ENCODE measurements at regions not wholly inside any gene's neighbourhood (a gene's known extent, or its start where the extent isn't known, plus 50 kb on each side); places are given as distances from the start of the nearest gene placed in this dataset.

DNA sequence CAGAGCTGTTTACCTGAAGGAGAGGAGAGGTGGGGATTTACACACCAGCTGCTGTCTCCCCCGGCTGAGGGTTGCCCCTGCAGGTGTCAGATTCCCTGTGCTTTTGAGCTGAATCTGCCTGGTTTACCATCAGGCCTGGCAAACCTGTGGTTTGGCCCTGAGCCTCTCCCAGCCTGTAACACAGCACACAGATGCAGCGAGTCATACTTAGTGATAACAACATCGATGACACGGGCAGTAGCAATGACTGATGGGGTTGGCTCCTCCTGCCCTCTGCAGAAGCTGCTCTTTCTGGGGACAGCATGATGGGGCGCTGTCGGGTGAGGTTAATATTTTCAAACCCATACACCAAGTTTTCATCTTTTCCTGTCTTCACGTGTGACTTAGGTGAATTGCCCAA is 380.0 kb upstream of the B3GAT1 start:
- no peak for DNase-seq

DNA sequence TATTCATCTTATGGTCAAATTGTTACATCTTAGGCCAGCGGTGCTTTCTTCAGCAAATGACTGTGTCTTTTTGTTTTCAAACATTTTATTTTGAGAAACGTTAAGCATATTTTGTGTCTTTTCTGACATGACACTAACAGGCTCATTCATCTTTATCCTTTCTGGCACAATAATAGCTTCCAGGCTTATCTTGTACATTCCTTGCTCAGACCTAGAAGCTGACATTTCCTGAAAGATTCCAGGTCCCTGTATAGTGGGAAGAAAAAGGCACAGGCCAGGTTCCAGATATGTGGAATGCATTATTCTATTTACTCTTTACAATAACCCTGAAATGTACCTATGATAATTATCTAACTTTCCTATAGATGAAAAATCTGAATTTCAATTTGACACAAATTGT is 379.1 kb upstream of the B3GAT1 start:
- DNase-seq: no peak

DNA sequence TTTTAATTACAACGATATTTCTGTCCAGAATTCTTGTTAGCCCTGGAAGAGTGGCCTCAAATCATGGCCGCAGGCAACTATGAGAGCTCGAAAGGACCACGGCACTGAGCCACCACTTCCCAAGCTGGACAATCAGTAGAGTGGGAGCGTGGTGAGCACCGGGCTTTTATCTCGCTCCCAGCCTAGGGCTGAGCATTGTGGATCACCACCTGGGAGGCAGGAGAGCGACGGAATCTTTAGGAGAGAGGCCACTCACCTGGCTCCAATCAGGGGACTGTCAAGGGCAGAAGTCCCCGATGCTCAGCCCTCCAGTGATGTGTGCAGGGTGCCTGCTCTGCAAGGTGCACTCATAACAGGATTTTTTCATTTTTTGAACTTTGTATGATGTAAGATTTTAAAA is 377.1 kb upstream of the B3GAT1 start:
- no peak for DNase-seq

DNA sequence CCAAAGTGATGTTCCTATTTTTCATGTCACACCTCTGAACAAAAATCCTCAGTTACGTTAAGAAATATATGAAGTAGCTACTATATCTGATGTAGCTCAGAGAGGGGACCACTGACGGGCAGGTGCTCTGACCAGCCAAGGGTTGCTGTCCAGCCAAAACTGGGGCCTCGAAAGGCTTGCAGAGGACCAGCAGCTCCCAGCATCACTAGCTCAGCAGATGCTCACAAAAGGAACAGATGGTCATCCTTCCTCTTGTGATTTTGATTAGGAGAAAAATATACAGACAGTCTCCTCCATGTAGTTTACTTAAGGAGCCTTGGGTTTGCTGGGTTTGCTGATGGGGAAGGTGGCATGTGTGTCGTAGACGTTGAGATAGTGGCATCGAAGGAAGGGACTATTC is 374.6 kb upstream of the B3GAT1 start:
- no peak for DNase-seq

DNA sequence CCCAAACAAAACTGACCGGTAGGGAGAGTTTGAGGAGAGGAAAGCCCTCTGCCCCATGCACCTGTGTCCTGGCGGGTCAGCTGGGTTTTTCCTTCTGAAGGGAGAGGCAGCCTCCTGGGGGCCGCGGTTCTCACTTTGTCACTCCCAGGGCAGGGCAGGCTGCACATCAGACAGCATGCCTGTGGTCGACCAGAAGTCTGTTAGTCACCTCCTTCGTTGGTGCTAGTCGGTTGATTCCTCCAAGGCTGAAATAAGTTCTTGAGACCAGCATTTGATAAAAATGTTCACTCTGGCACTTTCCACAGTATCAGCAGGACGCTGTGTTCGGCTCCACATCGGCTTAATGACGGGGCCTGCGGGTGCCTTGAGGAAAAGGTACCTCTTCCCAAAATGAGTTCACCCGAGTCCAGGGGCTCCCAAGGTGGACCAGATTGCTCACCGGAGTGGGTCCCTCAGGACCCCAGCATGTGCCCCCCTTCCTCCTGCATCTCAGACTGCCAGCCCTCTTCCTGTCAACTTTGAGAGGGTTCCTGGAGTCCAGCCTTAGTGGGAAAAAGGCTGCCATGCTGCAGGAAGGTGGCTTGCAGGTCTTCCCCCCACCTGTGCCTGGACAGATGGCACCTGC is 373.7 kb upstream of the B3GAT1 start:
- no peak for DNase-seq

DNA sequence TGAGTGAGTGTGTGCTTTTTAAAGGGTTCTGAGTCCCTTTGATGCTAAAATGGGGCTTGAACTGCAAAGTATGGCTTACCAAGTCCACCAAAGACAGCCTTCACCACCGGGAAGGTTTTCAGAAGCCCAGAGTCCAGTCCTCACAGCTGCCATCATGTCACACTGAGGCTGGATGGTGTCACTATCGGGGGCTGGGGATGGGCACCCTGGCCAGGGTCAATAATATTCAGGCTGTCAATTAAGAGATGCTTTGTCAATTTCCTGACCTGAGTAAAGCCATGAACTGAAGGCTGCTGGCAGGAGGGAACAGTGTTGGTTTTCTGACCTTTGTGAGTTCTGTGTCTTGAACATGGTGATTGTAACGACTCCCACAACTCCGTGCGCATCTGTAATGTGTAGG is 373.0 kb upstream of the B3GAT1 start:
- no peak for DNase-seq

DNA sequence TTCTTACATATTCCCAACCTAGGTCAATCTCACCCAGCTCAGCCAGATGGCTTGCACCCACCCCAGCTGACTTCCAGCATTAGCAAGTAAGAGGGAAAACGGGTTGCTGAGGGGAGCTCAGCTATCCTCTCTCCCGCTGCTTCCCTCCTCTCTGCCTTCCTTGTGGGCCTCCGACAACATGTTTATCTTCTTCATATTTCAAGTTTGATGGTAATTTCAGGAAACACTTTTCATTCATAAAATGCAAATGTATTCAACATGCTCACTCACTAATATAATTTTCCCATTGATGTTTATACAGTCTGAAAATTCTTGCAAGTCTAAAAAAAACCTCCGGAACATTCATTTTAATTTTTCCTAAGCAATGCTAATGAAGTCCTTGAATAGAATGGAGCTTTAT is 372.5 kb upstream of the B3GAT1 start:
- DNase-seq: no peak

DNA sequence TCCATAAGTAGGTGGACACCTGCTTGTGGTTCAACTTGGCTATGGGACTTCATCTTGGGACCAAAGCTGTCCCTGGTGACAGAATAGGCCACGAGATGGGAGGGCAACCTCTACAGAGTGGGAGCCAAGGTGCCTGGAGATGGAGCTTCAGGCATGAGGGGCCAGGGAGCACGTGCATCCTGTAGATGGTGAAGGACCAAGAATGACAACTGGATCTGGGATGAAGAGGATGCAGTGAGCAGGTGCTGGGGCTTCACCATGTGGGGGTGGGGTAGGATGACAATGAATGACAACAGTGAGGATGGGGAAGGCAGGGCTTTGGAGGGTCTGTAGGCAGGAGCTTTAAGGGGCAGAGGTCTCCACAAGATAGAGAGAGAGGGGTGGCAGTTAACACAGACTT is 372.0 kb upstream of the B3GAT1 start:
- no peak for DNase-seq

DNA sequence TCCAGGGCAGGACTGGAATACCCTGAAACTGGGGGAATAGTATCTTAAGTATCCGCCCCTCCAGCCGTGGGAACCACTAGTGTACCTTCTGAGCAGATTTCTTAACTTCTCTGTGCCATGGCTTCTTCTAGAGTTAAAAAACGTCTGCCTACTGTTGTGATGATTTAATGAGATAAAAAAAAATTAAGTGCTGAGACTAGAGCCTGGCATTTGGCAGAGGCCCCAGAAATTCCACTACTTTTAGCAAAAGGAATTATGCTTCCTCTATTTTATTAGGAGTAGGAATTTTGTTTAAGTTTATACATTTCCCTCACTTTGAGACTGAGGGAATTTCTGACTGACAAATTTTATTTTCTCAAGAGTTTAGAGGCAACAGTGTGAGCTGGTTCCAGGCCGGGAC is 371.2 kb upstream of the B3GAT1 start:
- no peak for DNase-seq

DNA sequence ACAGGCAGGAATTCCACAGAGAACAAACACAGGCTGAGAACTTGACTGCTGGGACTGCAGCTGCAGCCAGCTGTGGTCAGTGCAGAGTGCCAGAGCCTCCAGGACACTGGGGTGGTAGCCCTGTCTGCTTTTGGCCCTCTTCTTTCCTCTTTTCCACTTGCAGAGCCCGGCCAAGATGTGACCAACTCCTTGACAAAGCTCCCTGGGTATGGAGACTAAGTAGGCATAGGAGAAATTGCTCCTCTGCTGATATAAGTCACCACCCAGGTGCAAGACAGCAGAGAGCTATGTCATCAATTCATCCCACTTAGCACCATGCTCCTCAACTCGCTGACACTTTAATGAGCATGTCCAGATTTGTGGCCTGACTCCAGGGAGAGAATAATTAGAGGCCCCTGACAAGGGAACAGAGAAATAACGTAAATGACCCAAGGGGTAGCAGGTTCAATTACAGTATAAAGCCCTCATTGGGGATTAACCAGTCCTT is 369.4 kb upstream of the B3GAT1 start:
- no peak for DNase-seq

DNA sequence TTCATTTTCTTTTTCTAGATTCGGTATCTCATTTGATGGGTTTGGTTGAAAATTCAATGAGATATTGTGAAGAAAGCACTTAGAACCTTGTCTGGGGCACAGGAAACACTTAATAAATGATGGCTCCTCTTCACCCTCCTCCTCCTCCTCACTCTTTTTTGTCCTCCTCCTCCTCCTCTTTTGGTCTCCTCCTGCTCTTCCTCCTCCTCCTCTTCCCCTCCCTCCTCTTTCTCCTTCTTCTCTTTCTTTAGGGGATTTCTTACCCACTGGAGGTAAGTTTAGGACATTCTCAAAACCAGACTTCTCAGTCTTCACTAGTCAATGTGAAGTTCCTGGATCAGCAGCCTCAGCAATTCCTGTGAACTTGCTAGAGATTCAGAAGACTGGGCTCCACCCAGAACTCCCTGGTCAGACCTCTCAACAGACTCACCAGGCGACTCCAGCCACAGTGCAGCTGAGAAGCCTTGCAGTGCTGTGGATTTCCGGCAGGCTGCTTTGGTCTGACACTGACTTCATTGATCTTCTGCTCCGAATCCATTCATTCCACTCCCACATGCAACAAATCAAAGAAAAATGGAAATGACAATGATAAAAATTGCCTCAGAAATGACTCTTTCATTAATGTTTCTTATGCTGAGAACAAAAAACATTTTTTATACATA is 368.6 kb upstream of the B3GAT1 start:
- no peak for DNase-seq

DNA sequence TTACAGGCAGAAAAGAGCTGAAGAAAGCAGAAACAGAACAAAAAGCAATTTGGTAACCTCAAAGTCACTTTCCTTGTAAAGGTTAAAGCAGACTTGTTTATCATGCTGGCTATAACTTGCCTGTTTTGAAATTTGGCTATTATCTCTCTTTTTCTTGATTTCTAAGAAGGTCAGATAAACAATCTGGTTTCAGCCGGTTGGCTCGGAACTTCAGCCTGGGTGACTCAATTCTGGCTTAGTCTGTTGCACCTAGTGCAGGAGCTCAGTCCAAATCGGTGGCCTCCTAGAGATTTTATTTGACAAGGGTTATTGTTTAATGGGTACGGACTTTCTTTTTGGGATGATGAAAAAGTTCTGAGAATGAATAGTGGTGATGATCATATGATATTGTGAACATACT is 367.1 kb upstream of the B3GAT1 start:
- no peak for DNase-seq

DNA sequence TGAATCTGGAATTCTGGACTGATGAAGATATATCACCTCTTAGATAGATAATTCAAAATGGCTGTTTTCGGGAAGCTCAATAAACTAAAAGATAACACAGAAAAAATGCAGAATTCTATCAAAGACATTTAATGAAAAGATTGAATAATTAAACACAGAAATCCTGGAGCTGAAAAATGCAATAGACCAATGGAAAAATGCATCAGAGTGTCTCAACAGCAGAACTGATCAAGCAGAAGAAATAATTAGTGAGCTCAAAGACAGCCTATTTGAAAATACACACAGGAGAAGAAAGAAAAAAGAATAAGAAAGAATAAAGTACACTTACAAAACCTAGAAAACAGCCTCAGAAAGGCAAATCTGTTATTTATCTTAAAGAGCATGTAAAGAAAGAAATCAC is 356.4 kb upstream of the B3GAT1 start:
- no peak for DNase-seq

DNA sequence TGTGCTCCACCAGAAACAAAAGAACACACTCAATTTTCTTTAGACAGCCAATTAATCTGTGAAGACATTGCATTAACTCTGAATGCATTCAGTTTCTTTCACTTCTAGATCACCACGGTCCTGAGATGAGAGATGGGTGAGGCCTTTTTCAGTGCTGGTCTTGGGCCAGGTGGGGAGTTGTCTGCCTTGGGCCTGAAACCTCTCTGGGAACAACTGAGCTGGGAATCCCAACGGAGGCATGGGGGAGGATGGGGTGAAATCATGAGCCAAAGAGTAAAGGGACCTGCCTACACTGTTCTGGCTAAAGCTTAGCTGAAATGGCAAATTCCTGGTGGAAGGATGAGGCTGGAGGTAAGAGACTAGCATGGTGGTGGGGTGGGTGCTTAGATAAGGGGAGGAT is 353.5 kb upstream of the B3GAT1 start:
- no peak for DNase-seq

DNA sequence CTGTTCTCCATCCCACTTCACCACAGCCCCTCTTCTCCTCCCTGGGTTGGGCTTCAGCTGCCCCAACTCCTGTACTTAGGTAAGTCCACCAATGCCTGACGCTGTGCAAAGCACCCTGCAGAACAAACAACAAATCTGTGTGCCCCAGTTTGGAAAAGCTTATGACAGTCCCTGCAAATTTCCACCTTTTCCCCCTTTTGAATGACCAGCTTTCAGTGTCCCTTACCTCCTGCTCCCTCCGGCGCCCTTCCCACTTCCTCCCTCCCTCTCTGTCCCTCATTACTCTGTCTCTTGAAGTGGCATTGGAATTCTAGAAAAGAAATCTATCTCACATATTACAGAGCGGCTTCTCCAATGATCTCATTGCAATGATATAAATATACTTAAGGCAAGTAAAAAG is 352.9 kb upstream of the B3GAT1 start:
- no peak for DNase-seq

DNA sequence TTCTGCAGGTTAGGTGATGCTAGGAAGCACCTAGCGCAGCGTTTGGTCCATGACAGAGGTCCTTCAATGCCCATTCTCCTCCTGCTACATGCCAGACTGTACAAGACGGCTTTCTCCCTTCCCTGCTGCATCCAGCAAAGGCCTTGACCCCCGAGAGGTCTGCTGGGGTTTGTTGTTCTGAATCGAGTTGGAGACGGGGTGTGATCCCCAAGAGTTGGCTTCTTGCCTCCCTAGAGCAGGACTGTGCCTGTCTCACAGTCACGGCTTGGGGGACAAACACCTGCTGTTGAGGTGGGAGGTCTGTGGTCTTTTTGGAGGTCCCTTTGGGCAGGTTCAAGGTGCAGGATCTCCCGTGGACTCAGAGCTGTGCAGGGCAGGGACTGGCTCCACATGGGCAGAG is 352.3 kb upstream of the B3GAT1 start:
- DNase-seq: no peak

DNA sequence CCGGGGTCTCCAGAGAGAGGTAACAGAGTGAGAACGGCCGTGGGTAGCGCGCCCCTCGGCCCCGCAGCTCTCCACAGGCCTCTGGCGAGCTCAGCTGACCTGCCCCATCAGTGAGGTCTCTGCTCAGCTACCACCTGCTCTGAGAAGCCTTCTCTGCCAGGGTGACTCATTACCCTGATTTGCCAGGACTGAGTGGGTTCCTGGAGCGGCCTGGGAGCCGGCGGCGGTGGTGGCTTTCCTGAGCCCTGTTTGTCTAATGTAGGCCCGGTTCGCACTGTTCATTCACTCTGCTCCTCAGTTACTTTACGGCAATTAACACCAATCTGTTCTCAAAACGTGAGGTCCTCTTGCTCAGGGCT is 351.0 kb upstream of the B3GAT1 start:
- no peak for DNase-seq

DNA sequence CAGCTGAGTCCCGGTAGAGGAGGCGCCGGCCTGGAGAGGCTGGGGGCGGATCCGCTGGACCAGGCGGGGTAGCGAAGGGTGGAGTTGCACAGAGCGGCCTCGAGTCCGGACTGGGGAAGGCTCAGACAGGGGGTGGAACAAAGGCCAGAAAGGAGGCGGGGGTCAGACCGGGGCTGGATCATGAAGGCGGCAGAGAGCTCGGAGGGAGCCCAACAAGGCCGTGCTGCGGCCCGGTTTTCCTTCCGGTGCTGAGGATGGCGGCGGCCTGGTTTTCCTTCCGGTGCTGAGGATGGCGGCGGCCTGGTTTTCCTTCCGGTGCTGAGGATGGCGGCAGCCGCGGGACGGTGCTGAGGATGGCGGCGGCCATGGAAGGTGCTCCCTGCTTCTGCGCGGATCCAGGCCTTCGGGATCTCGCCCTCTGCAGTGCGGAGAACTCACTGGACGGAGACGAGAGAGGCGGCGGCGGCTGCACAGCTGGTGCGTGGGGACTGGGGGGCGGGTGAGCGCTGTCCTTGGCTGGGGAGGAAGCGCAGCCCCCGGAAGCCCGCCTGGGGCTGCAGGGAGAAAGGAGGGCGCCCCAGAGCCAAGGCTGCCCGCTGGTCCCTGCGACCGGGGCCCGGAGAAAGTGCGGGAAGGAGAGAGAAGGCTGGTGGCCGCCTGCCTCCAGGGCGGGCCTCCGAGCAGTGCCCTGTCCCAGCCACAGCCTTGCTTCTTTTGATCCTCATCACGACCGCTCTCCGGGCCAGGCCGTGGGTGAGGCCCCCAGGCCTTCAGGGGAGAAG is 350.4 kb upstream of the B3GAT1 start:
- no peak for DNase-seq

DNA sequence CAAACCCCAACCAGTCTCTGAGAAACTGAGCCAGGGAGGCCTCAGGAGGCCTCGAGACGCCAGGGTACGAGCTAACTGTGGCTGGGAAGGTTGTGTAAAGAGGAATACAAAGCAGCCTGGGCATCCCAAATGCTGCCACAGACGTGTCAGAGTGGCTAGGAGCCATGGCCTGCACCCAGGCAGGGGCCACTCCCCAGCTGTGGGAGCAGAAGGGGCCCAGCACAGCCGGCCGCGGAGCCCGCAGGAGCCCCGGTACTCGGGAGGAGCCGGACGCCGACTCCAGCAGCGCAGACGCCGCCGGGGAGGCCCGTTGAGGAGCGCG is 349.8 kb upstream of the B3GAT1 start:
- no peak for DNase-seq

DNA sequence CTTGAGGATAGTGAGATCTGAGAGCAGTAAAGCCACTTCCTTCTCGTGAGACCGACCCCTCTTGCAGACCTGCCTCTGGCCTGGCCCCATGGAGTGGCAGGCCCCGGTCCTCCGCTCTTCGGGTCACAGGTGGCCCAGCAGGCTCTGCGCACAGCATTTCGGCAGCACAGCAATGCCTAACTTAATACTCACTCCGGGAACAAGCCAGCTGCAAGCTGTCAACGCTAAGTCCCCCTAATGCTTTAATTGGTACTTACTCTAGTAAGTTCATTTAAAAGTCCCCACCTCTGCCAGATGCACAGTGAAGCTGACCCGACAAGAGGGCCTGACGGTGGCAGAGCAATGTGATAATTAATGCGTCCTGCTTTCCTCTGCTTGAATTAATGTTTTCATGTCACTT is 349.3 kb upstream of the B3GAT1 start:
- no peak for DNase-seq

DNA sequence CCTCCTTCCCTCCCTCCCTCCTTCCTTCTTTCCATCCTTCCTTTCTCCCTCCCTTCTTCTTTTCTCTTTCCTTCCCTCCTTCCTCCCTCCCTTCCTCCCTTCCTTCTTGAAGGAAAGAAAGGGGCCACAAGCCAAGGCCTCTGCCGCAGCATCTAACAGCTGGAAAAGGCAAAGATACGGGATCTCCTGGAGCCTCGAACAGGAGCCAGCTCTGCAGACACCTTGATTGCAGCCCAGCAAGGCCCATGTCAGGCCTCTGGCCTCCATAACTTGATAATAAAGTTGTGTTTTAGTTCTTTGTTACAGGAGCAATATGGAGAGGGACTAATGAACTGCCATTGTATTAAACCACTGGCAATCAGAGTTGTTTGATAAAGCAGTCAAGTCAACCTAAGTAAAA is 348.9 kb upstream of the B3GAT1 start:
- DNase-seq: no peak

DNA sequence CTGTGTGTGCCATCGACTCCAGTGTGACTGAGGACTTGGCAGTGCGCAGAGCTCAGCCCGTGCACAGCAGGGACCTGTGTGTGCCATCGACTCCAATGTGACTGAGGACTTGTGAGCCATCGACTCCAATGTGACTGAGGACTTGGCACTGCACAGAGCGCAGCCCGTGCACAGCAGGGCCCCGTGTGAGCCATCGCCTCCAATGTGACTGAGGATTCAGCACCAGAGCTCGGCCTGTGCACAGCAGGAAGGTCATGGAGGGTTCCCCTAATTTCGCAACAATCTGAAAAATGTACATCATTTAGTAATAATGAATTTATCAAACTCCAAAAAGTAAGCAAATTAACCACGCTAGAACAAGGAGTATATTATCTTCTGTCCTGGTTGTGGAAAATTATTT is 348.3 kb upstream of the B3GAT1 start:
- DNase-seq: no peak

DNA sequence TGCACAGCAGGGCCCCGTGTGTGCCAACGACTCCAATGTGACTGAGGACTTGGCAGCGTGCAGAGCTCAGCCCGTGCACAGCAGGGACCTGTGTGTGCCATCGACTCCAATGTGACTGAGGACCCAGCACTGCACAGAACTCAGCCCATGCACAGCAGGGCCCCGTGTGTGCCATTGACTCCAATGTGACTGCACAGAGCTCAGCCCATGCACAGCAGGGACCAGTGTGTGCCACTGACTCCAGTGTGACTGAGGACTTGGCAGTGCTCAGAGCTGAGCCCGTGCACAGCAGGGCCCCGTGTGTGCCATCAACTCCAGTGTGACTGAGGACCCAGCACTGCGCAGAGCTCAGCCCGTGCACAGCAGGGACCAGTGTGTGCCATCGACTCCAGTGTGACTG is 347.8 kb upstream of the B3GAT1 start:
- no peak for DNase-seq

DNA sequence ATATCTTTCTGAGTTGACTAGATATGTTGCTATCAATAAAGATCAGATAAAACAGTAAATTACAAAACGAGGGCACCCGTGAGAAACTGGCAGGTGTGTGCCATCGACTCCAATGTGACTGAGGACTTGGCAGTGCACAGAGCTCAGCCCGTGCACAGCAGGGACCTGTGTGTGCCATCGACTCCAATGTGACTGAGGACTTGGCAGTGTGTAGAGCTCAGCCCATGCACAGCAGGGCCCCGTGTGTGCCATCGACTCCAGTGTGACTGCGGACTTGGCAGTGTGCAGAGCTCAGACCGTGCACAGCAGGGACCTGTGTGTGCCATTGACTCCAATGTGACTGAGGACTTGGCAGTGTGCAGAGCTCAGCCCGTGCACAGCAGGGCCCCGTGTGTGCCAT is 347.2 kb upstream of the B3GAT1 start:
- no peak for DNase-seq

Data from activated CD4-positive, alpha-beta T cell treated with anti-CD3 and anti-CD28 coated beads for 1 hour (primary cell).